ENCODE measurements at regions not wholly inside any gene's neighbourhood (a gene's known extent, or its start where the extent isn't known, plus 50 kb on each side); places are given as distances from the start of the nearest gene placed in this dataset.
"Not testable (repeated sequence)": the region's sequence is repeated elsewhere in the genome, so short reads cannot be mapped to it uniquely, and the experiment has no call there.

- peak in 1 of 5 donors; percentile 17 for DNase-seq
Observed at GRCh38 chr6:139881728-139882211, 507.3 kb upstream of the CITED2 start.

GRCh38 chr6:139881236-139881635 is 506.8 kb upstream of the CITED2 start:
- DNase-seq = no peak

DNA sequence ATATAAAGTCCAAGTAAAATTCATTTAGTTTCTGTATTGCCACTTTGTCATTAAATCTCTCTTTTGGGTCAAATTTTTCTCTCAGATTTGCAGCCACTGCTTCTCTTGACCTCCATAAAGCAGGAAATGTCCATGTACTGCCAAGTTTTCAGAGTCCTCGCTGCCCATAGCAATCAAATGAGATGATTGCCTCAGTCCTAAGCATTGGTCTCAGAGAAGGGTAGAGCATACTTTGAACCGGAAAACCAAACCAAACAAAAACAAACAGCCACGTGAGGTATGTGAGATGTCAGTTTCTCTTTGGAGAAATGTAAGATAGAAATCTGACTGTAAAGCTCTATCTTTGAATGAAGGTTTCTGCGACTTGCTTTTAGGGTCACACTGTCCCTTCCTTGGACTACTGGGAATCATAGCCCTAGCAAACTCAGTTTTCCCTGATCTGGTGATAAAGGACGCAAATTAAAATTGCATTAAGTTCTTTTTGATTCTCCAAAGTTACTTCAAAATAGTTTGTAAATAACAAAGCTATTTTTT is 505.4 kb upstream of the CITED2 start:
- no peak for DNase-seq

GRCh38 chr6:139879241-139879640 is 504.8 kb upstream of the CITED2 start:
- not testable (repeated sequence) for DNase-seq

- no peak for DNase-seq
Observed at GRCh38 chr6:139877828-139878405, 503.5 kb upstream of the CITED2 start.

DNA sequence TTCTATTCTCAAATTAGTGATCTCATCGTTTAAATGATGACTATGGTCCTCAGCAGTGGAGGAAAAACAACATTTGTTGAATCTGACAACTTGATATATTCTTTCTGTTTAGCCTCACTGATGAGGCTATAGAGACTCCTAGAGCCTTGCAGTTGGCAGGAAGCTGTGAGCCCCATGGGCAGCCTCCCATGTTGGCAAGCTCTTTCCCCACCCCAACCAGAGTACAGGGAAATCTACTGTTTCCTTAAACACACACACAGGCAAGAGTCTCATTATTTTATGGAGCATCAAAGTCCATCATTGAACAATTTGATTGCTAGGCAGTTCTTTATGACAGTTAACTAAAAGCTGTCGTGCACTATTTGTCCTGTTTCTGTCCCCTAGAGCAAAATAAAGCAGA is 498.2 kb upstream of the CITED2 start:
- DNase-seq = no peak

DNA sequence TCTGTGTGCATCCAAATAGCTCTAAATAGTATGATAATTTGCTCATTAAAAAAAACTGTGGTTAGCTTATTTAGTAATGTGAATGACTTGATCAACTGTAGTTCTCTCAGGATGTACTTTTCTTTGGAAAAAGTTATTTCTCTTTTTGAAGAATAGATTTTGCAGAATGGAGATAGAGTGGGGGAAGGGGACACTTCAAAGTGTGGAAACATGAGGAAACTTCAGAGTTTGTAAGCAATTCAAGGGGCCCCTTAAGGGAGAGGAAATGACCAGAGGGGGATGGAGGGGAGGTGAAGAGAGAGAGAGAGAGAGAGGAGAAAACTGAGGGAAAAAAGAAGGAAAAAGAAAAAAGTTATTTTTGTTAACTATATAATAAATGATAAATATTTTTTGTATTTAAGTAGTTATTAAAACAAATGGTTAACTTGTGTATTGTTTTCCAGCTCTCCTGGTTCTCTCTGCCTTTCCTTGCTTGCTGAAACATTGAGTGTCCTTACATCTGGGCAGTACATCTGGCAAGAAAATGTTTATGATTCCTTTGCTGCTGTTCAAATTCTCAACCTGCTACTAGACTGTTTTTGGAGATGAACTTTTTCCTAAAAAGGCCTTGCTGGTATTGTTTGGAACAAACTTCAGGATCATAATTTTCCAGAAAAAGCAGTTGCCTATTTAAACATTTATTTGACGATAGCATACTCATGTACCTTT is 497.5 kb upstream of the CITED2 start:
- DNase-seq = no peak

- no peak for DNase-seq
Observed at GRCh38 chr6:139871165-139871710, 496.8 kb upstream of the CITED2 start.

- DNase-seq = no peak
Observed at GRCh38 chr6:139868576-139868975, 494.1 kb upstream of the CITED2 start.

DNA sequence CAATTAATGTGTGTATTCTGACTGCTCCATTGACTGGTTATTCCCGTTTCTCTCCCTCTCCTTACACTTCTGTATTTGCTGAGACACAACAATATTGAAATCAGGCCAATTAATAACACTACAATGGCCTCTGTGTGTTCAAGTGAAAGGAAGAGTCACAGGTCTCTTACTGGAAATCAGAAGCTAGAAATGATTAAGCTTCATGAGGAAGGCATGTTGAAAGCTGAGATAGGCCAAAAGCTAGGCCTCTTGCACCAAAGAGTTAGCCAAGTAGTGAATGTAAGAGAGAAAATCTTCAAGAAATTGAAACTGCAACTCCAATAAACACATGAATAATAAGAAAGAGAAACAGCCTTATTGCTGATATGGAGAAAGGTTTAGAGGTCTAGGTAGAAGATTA is 489.5 kb upstream of the CITED2 start:
- DNase-seq = no peak

- no peak for DNase-seq
Observed at GRCh38 chr6:139863346-139863745, 488.9 kb upstream of the CITED2 start.

- DNase-seq = no peak
Observed at GRCh38 chr6:139862311-139862710, 487.9 kb upstream of the CITED2 start.

GRCh38 chr6:139860203-139860602 is 485.8 kb upstream of the CITED2 start:
- DNase-seq = no peak

DNA sequence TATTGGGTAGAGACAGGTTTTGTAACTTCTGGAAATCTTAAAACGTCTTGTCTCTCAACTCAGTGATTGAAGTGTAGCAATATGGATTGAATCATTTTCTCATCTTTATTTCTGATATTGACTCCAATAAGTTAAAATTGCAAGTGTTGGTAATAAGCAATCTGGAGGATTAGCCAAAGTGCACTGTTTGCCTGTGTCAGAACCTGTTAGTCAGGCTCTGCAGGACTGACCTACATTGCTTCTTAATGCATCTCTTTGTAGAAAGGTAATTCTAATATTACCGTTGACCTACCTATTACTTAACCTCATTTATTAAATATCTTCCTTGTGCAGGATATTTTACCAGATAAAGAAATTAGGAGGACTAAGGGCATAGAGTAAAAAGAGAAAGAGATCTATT is 484.0 kb upstream of the CITED2 start:
- no peak for DNase-seq

DNA sequence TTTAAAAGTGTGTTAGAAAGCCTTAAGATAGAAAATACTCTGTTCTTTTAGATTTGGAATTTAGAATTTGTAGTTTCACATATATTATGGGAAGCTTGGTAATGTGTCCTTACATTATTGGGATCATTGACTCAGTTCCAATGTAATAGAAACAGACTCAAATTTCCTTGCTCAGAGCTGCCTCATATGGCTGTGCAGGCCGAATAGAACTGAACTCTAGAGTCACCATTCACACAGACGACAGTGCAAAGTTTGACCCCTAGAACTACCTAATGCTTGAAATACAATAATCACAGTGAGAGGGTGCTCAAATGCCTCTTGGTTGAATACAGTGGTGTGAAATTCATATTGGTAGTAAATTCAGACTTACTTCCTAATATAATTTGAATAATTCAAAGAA is 482.7 kb upstream of the CITED2 start:
- DNase-seq = no peak

DNA sequence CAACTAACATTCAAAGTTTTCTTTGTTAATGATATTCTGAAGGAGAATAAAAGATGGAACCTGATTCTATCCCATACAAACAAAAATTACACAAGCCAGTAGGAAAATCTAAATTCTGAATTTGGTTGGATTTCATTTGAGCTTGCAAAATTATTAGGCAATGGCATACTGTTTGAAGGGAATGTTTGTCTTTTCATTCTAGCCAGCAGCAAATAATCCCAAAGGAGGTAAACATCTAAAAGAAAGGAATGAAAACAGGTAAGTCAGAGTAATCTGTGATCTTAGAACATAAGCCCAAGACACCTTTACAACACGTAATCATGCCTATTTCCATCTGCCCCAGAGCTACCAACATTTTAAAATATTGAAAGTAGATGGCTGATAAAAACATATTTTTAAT is 482.1 kb upstream of the CITED2 start:
- DNase-seq = no peak

DNA sequence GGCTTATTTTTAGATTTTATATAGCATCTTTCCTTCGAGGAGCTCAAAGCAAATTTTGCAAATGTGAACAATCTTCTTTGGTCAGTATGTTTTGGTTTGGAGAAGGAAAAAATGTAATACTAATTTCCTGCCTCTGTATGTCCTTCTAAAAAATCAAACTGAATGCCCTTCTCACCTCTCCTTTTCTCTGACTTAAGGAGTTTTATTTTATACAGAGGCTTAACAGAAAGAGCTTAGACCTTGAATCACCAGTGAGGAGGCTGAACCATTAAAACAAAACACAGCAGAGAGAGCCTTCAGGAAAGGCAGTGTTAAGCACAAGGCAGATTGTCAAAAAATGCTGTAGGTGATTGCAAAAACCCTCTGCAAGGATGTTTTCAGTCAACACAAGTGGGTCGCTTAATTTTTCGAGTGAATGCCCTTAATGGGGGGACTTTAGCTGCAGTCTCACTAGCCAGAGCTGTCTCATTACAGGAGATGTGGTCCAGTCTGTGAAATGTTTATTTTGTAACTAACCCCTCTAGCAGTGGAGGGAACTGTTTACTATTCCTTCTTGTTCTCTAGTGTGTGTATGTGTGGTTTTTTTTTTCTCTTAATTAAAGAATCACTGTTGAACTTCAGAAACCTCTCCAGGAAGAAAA is 481.3 kb upstream of the CITED2 start:
- DNase-seq = no peak

DNA sequence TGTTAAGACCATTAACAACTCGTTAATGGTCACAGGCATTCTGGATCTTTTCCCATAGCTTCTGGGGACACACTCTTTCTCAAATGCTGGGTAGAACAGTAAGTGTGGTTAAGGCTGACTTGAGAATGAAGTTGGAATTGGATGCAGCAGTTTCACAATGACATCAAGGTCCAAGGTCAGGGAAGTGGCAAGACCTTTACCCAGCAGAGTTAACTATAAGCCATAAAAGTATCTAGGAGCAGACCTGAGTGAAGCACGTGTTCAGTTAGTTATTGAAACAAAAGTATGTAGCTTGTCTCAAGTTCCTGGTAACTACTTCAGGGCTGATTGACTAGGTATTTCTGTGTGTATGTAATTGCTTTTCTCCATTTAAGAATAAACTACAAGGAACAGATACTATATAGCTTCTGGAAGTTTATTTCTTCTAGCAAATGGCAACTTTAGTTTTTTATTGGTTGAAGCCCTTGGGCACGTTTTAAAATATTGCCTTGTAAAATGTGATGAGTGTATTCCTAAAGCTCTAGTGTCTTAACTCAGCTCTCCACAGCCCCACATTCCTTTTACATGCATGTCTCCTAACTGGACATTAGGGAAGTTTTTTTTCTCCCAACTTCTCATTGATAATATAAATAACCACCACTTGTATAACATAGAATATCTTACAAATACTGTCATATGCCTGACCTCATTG is 479.0 kb upstream of the CITED2 start:
- DNase-seq = no peak

- DNase-seq = no peak
Observed at GRCh38 chr6:139852488-139853140, 478.2 kb upstream of the CITED2 start.

GRCh38 chr6:139852067-139852466 is 477.6 kb upstream of the CITED2 start:
- no peak for DNase-seq

DNA sequence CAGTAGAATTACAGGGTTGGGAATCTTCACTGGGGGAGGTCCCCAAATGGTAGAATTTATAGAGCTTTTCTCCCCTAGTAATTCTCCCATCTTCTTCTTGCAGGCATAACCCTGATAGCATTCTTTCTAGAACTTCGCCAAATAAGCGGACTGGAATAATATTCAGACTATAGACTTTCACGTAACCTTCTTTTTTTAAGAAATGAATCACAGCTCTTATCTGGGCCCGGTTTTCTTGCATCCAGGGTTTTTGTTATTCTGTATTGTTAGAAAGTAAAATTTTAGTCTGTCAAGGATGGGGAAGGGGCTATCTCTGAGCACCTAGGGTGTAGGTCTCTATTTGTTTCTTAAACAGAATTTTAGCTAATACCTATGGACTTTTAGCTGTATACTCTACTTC is 476.8 kb upstream of the CITED2 start:
- DNase-seq = no peak

GRCh38 chr6:139850512-139850911 is 476.1 kb upstream of the CITED2 start:
- no peak for DNase-seq

- no peak for DNase-seq
Observed at GRCh38 chr6:139847457-139847813, 473.0 kb upstream of the CITED2 start.
